Mesenchymal stem cell (in vitro differentiated cells and primary cell): ENCODE measurements at regions not wholly inside any gene's neighbourhood (a gene's known extent, or its start where the extent isn't known, plus 50 kb on each side); places are given as distances from the start of the nearest gene placed in this dataset.

Source experiments
- DNase-seq: peaks from one replicate; pipeline ENCODE4 v3.0.0-alpha.2; 2013
- H2AFZ ChIP-seq: one replicate; pipeline ENCODE4 v1.6.1; 2013; ENCODE audit warnings: low read depth, mild to moderate bottlenecking, control low read depth, inconsistent platforms, low read length, moderate library complexity
- H2AK5ac ChIP-seq: 2 replicates; pipeline ENCODE4 v1.6.1; 2013; ENCODE audit warnings: low read length, moderate library complexity, mild to moderate bottlenecking, inconsistent platforms; ENCODE audit not compliant: severe bottlenecking
- H2BK120ac ChIP-seq: one replicate; pipeline ENCODE4 v1.6.1; 2013; ENCODE audit warnings: low read depth, mild to moderate bottlenecking, inconsistent platforms, low read length, moderate library complexity
- H2BK12ac ChIP-seq, 2 experiments: one replicate each; pipeline ENCODE4 v1.6.1; 2013; ENCODE audit warnings: inconsistent platforms in 2 of 2, low read length in 2 of 2, mild to moderate bottlenecking in 2 of 2, moderate library complexity in 2 of 2, control low read depth in 1 of 2
- H2BK15ac ChIP-seq: one replicate; pipeline ENCODE4 v1.6.1; 2013; ENCODE audit warnings: mild to moderate bottlenecking, low read depth, inconsistent platforms; ENCODE audit not compliant: poor library complexity, severe bottlenecking
- H2BK5ac ChIP-seq: 2 replicates; pipeline ENCODE4 v1.6.1; 2013; ENCODE audit warnings: low read depth, mild to moderate bottlenecking, low read length, control low read depth, inconsistent platforms; ENCODE audit not compliant: poor library complexity, severe bottlenecking
- H3K14ac ChIP-seq, 2 experiments: one replicate each; pipeline ENCODE4 v1.6.1; 2013; ENCODE audit warnings: inconsistent platforms in 2 of 2, low read length in 2 of 2, control low read depth in 1 of 2, mild to moderate bottlenecking in 1 of 2, moderate library complexity in 1 of 2
- H3K18ac ChIP-seq, 2 experiments: one replicate each; pipeline ENCODE4 v1.6.1; 2013; ENCODE audit warnings: inconsistent platforms in 2 of 2, low read length in 2 of 2, control low read depth in 1 of 2, low read depth in 1 of 2, mild to moderate bottlenecking in 1 of 2
- H3K23ac ChIP-seq, 2 experiments: one replicate each; pipeline ENCODE4 v1.6.1; 2013; ENCODE audit warnings: inconsistent platforms in 2 of 2, low read length in 2 of 2, mild to moderate bottlenecking in 2 of 2, moderate library complexity in 2 of 2, control low read depth in 1 of 2
- H3K27ac ChIP-seq: 2 replicates; pipeline ENCODE4 v1.5.1; 2013; ENCODE audit warnings: mild to moderate bottlenecking, moderate library complexity, low read length, control low read depth, inconsistent platforms; ENCODE audit not compliant: poor library complexity, severe bottlenecking
- H3K27me3 ChIP-seq, 2 experiments: 2 replicates each; pipeline versions ENCODE4 v1.6.1 to v1.7.0; 2013; ENCODE audit warnings: low read length in 2 of 2, mild to moderate bottlenecking in 2 of 2, moderate library complexity in 2 of 2, control low read depth in 1 of 2, inconsistent platforms in 1 of 2; ENCODE audit not compliant: control insufficient read depth in 1 of 2, insufficient read depth in 1 of 2
- H3K36me3 ChIP-seq, 2 experiments: 2 replicates each; pipeline versions ENCODE4 v1.6.1 to v1.7.0; 2013; ENCODE audit warnings: low read length in 2 of 2, control low read depth in 1 of 2, inconsistent platforms in 1 of 2, low read depth in 1 of 2, mild to moderate bottlenecking in 1 of 2; ENCODE audit not compliant: insufficient read depth in 2 of 2, control insufficient read depth in 1 of 2
- H3K4ac ChIP-seq, 2 experiments: one replicate each; pipeline ENCODE4 v1.6.1; 2013; ENCODE audit warnings: inconsistent platforms in 2 of 2, low read length in 2 of 2, mild to moderate bottlenecking in 2 of 2, moderate library complexity in 2 of 2, control low read depth in 1 of 2, low read depth in 1 of 2
- H3K4me1 ChIP-seq: 2 replicates; pipeline ENCODE4 v1.6.1; 2013; ENCODE audit warnings: low read depth, low read length, control low read depth; ENCODE audit not compliant: control insufficient read depth, insufficient read depth
- H3K4me2 ChIP-seq: 2 replicates; pipeline ENCODE4 v1.6.1; 2013; ENCODE audit warnings: low read length, mild to moderate bottlenecking, inconsistent platforms; ENCODE audit not compliant: poor library complexity, severe bottlenecking
- H3K4me3 ChIP-seq, 2 experiments: 2 replicates each; pipeline versions ENCODE4 v1.5.1 to v1.7.0; 2013; ENCODE audit warnings: low read length in 2 of 2, mild to moderate bottlenecking in 2 of 2, control low read depth in 1 of 2, low read depth in 1 of 2; ENCODE audit not compliant: insufficient read depth in 1 of 2
- H3K79me1 ChIP-seq: replicated peaks from 2 replicates; pipeline ENCODE4 v1.6.1; 2013; ENCODE audit warnings: mild to moderate bottlenecking, control low read depth, low read length, inconsistent platforms; ENCODE audit not compliant: poor library complexity, severe bottlenecking
- H3K9ac ChIP-seq: 2 replicates; pipeline ENCODE4 v1.7.0; 2013; ENCODE audit warnings: mild to moderate bottlenecking, low read length, moderate library complexity
- H3K9me3 ChIP-seq: 2 replicates; pipeline ENCODE4 v1.7.0; 2013; ENCODE audit warnings: mild to moderate bottlenecking, low read length; ENCODE audit not compliant: control insufficient read depth
- H4K8ac ChIP-seq: one replicate; pipeline ENCODE4 v1.6.1; 2013; ENCODE audit warnings: inconsistent platforms, mild to moderate bottlenecking, low read length, moderate library complexity
- H4K91ac ChIP-seq: one replicate; pipeline ENCODE4 v1.6.1; 2013; ENCODE audit warnings: mild to moderate bottlenecking, low read length, inconsistent platforms
- WGBS: methylation state at CpG from one replicate; pipeline ENCODE4 v1.1.7; 2013; ENCODE audit warnings: mixed read lengths; 5-methylcytosine and 5-hydroxymethylcytosine counted together

GRCh38 chr6:81612136-81612535, 140.3 kb downstream of the TENT5A start:
- Histone ChIP-seq H3K9ac (no peak overlapping the region), H3K36me3 (no peaks in the 10 kb centered on the region), H3K4me2 (no peak overlapping the region), H3K9me3 (no peaks in the 10 kb centered on the region), H2BK5ac (no peak overlapping the region), H3K4ac (no peak overlapping the region), H4K8ac (no peak overlapping the region), H3K27me3 (no peaks in the 10 kb centered on the region), H2BK15ac (no peak overlapping the region), H4K91ac (no peak overlapping the region), H2AFZ (no peak overlapping the region), H3K79me1 (no peaks in the 10 kb centered on the region), H3K23ac (no peak overlapping the region), H3K4me1 (no peaks in the 10 kb centered on the region), H3K27ac (no peak overlapping the region), H3K14ac (no peak overlapping the region), H2BK120ac (no peak overlapping the region), H2AK5ac (no peak overlapping the region), H3K18ac (no peak overlapping the region), H2BK12ac (no peak overlapping the region), H3K4me3 (no peak overlapping the region)
- 100% methylated on average over 2 of the region's 4 CpGs for WGBS
- DNase-seq: no peak

DNA sequence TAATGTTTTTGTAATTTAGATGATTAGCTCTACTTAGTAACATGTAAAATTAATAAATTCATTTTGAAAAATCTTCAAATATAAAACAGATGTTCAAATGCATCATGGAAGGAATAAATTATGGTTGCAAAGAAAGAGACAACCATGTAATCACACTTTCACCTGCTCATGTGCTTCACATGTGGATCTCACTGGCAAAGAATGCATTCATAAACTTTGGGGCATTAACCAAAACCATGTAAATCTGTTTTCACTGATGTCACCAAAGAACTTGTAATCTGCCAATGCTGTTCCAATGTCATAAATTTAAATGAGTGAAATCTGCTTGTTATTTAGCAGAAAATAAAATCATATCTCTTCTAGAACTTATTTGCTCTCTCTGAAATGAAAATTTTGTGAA, 142.7 kb downstream of the TENT5A start:
- H3K18ac ChIP-seq: no peak overlapping the region
- no peak overlapping the region for H3K9ac ChIP-seq

GRCh38 chr6:81608776-81609175, 143.7 kb downstream of the TENT5A start:
- Histone ChIP-seq H2AK5ac (no peak overlapping the region), H3K4me3 (no peak overlapping the region), H2BK15ac (no peak overlapping the region), H4K8ac (no peak overlapping the region), H2BK12ac (no peak overlapping the region), H3K36me3 (no peaks in the 10 kb centered on the region), H2BK120ac (no peak overlapping the region), H3K9me3 (no peaks in the 10 kb centered on the region), H3K27me3 (no peaks in the 10 kb centered on the region), H3K18ac (no peak overlapping the region), H3K9ac (no peak overlapping the region), H3K4me2 (no peak overlapping the region), H3K4me1 (no peaks in the 10 kb centered on the region), H2AFZ (no peak overlapping the region), H3K4ac (no peak overlapping the region), H2BK5ac (no peak overlapping the region), H3K79me1 (no peaks in the 10 kb centered on the region), H3K23ac (no peak overlapping the region), H4K91ac (no peak overlapping the region), H3K14ac (no peak overlapping the region), H3K27ac (no peak overlapping the region)
- no peak for DNase-seq
- WGBS: 90% methylated on average over 1 of the region's 2 CpGs

More for the DNA sequence above, 142.7 kb downstream of the TENT5A start:
- H2BK5ac ChIP-seq: no peak overlapping the region
- no peak overlapping the region for H3K4me2 ChIP-seq
- no peaks in the 10 kb centered on the region for H3K79me1 ChIP-seq
- H4K8ac ChIP-seq: no peak overlapping the region
- no peak overlapping the region for H3K14ac ChIP-seq
- no peaks in the 10 kb centered on the region for H3K9me3 ChIP-seq
- no peak overlapping the region for H3K4ac ChIP-seq
- H3K27ac ChIP-seq: no peak overlapping the region
- H3K23ac ChIP-seq: no peak overlapping the region
- no peak overlapping the region for H2BK120ac ChIP-seq
- H3K27me3 ChIP-seq: no peaks in the 10 kb centered on the region
- DNase-seq: no peak
- no peak overlapping the region for H2BK15ac ChIP-seq
- H4K91ac ChIP-seq: no peak overlapping the region
- no peaks in the 10 kb centered on the region for H3K4me1 ChIP-seq
- H3K4me3 ChIP-seq: no peak overlapping the region
- H2AFZ ChIP-seq: no peak overlapping the region
- H3K36me3 ChIP-seq: no peaks in the 10 kb centered on the region
- no peak overlapping the region for H2AK5ac ChIP-seq
- H2BK12ac ChIP-seq: no peak overlapping the region

GRCh38 chr6:81606965-81607381, 145.5 kb downstream of the TENT5A start:
- Histone ChIP-seq H3K27me3 (no peaks in the 10 kb centered on the region), H3K4me3 (no peak overlapping the region), H3K9me3 (no peaks in the 10 kb centered on the region), H2BK12ac (no peak overlapping the region), H4K8ac (no peak overlapping the region), H3K4me1 (no peaks in the 10 kb centered on the region), H2AK5ac (no peak overlapping the region), H4K91ac (no peak overlapping the region), H2BK5ac (no peak overlapping the region), H3K9ac (peak overlapping the region; percentile 25), H2BK120ac (no peak overlapping the region), H2BK15ac (no peak overlapping the region), H3K27ac (no peak overlapping the region), H3K36me3 (no peaks in the 10 kb centered on the region), H2AFZ (no peak overlapping the region), H3K4me2 (no peak overlapping the region), H3K4ac (no peak overlapping the region), H3K14ac (no peak overlapping the region), H3K79me1 (no peaks in the 10 kb centered on the region), H3K18ac (no peak overlapping the region), H3K23ac (no peak overlapping the region)
- no CpG with 5 or more reads among the region's 2 CpGs for WGBS
- no peak for DNase-seq
